HFFc6 (cell line): ENCODE measurements at regions not wholly inside any gene's neighbourhood (a gene's known extent, or its start where the extent isn't known, plus 50 kb on each side); places are given as distances from the start of the nearest gene placed in this dataset.

ENCODE experiments used
- DNase-seq: peaks from one replicate; pipeline ENCODE4 v3.0.0-alpha.2; 2018
- H3K27ac Mint-ChIP-seq: 2 replicates; pipeline ENCODE4 v1.8.0; 2020; ENCODE audit warnings: mild to moderate bottlenecking, mixed read lengths
- H3K27me3 Mint-ChIP-seq: 2 replicates; pipeline ENCODE4 v1.8.0; 2021; ENCODE audit warnings: mild to moderate bottlenecking, moderate library complexity, mixed read lengths; ENCODE audit not compliant: insufficient read depth
- H3K36me3 Mint-ChIP-seq: 2 replicates; pipeline ENCODE4 v1.8.0; 2021; ENCODE audit warnings: low read depth, mixed read lengths
- H3K4me1 Mint-ChIP-seq: 2 replicates; pipeline ENCODE4 v1.8.0; 2020; ENCODE audit warnings: low read depth, mixed read lengths
- H3K4me3 Mint-ChIP-seq: 2 replicates; pipeline ENCODE4 v1.8.0; 2020; ENCODE audit warnings: mild to moderate bottlenecking, moderate library complexity, mixed read lengths
- H3K9me3 Mint-ChIP-seq: 2 replicates; pipeline ENCODE4 v1.8.0; 2020; ENCODE audit warnings: mild to moderate bottlenecking, mixed read lengths
- TF ChIP-seq, protein P1 (sequence below): fragments of 200-600 bp; sonication (generic); IDR thresholded peaks from 2 replicates; pipeline ENCODE4 v1.5.0; 2021; ENCODE audit warnings: antibody characterized with exemption, mild to moderate bottlenecking

- Mint-ChIP-seq H3K27me3 (peaks cover 29% of the 10 kb centered on the region), H3K36me3 (no peaks in the 10 kb centered on the region), H3K9me3 (no peaks in the 10 kb centered on the region), H3K4me1 (peaks cover 8% of the 10 kb centered on the region), H3K4me3 (no peak overlapping the region), H3K27ac (no peak overlapping the region)
- TF ChIP-seq, protein P1, sequence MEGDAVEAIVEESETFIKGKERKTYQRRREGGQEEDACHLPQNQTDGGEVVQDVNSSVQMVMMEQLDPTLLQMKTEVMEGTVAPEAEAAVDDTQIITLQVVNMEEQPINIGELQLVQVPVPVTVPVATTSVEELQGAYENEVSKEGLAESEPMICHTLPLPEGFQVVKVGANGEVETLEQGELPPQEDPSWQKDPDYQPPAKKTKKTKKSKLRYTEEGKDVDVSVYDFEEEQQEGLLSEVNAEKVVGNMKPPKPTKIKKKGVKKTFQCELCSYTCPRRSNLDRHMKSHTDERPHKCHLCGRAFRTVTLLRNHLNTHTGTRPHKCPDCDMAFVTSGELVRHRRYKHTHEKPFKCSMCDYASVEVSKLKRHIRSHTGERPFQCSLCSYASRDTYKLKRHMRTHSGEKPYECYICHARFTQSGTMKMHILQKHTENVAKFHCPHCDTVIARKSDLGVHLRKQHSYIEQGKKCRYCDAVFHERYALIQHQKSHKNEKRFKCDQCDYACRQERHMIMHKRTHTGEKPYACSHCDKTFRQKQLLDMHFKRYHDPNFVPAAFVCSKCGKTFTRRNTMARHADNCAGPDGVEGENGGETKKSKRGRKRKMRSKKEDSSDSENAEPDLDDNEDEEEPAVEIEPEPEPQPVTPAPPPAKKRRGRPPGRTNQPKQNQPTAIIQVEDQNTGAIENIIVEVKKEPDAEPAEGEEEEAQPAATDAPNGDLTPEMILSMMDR = no peak
- no peak for DNase-seq
These were observed 63.5 kb upstream of the ZMIZ1 start for GRCh38 chr10:79005126-79005810.

DNA sequence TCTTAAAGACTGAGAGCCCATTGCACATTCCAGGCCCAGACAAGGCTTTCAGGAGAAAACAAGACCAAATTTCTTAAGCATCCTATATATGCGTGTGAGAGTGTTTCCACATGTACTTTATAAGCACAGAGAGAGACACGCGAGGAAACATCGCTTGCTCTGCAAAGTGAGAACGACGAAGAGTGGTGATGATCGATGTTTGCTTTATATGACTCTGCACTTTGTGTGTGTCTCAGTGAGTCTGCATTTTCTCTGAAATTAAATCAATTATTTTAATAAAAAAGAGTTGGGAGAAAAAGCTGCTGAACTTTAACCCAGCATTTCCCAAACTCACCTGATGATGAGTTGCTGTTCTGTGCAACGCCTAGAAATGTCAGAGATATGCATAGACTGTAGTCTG lies 61.7 kb upstream of the ZMIZ1 start:
- Mint-ChIP-seq H3K9me3 (no peaks in the 10 kb centered on the region), H3K4me3 (no peak overlapping the region), H3K27ac (no peak overlapping the region), H3K27me3 (peaks cover 18% of the 10 kb centered on the region), H3K36me3 (no peaks in the 10 kb centered on the region), H3K4me1 (no peaks in the 10 kb centered on the region)
- TF ChIP-seq, protein P1 = no peak
- DNase-seq = no peak

GRCh38 chr10:79007421-79008319 lies 61.1 kb upstream of the ZMIZ1 start:
- no peaks in the 10 kb centered on the region for H3K4me1 Mint-ChIP-seq
- no peak overlapping the region for H3K4me3 Mint-ChIP-seq
- TF ChIP-seq, protein P1 = no peak
- peaks cover 20% of the 10 kb centered on the region for H3K27me3 Mint-ChIP-seq
- H3K9me3 Mint-ChIP-seq = no peaks in the 10 kb centered on the region
- H3K36me3 Mint-ChIP-seq = no peaks in the 10 kb centered on the region
- no peak for DNase-seq
- H3K27ac Mint-ChIP-seq = no peak overlapping the region

GRCh38 chr10:79009145-79009544 lies 59.6 kb upstream of the ZMIZ1 start:
- TF ChIP-seq, protein P1 = no peak
- Mint-ChIP-seq H3K4me3 (no peak overlapping the region), H3K36me3 (no peaks in the 10 kb centered on the region), H3K4me1 (no peaks in the 10 kb centered on the region), H3K27me3 (peaks cover 21% of the 10 kb centered on the region), H3K9me3 (no peaks in the 10 kb centered on the region), H3K27ac (no peak overlapping the region)
- DNase-seq = no peak

GRCh38 chr10:79012567-79012966 lies 56.2 kb upstream of the ZMIZ1 start:
- H3K9me3 Mint-ChIP-seq = no peaks in the 10 kb centered on the region
- H3K4me3 Mint-ChIP-seq = no peak overlapping the region
- H3K27me3 Mint-ChIP-seq = peaks cover 25% of the 10 kb centered on the region
- H3K4me1 Mint-ChIP-seq = no peaks in the 10 kb centered on the region
- no peak for DNase-seq
- TF ChIP-seq, protein P1 = no peak
- peaks cover 1% of the 10 kb centered on the region; the same call in 1 of the 2 replicates for H3K36me3 Mint-ChIP-seq
- no peak overlapping the region for H3K27ac Mint-ChIP-seq
